ENCODE measurements at regions not wholly inside any gene's neighbourhood (a gene's known extent, or its start where the extent isn't known, plus 50 kb on each side); places are given as distances from the start of the nearest gene placed in this dataset.

- H3K9me3 ChIP-seq (replicated peaks) = no peaks in the 10 kb centered on the region
Observed at GRCh38 chr6:78308025-78308424, 559.3 kb upstream of the IRAK1BP1 start.

GRCh38 chr6:78322068-78322845 lies 545.1 kb upstream of the IRAK1BP1 start:
- no peak for TF ChIP-seq CTCF (IDR thresholded peaks at IDR 0.05; ENCODE audit: borderline replicate concordance)
- no peaks in the 10 kb centered on the region for H3K36me3 ChIP-seq
- no peaks in the 10 kb centered on the region for H3K9me3 ChIP-seq (replicated peaks)
- no peak overlapping the region for H3K4me3 ChIP-seq
- no peak overlapping the region for H3K27ac ChIP-seq (replicated peaks)
- no peaks in the 10 kb centered on the region for H3K27me3 ChIP-seq (ENCODE audit: low read depth)
- no peaks in the 10 kb centered on the region for H3K4me1 ChIP-seq
- intact Hi-C loops (cut with micrococcal nuclease) = no loop called here
- DNase-seq = no peak

More at GRCh38 chr6:78308025-78308424, 559.3 kb upstream of the IRAK1BP1 start:
- no peak for DNase-seq
- H3K36me3 ChIP-seq = no peaks in the 10 kb centered on the region
- TF ChIP-seq CTCF (IDR thresholded peaks at IDR 0.05; ENCODE audit: borderline replicate concordance) = no peak
- no peak overlapping the region for H3K27ac ChIP-seq (replicated peaks)
- H3K4me1 ChIP-seq = no peaks in the 10 kb centered on the region
- intact Hi-C loops (cut with micrococcal nuclease) = no loop called here
- H3K4me3 ChIP-seq = no peak overlapping the region
- no peaks in the 10 kb centered on the region for H3K27me3 ChIP-seq (ENCODE audit: low read depth)

GRCh38 chr6:78324213-78324612 lies 543.1 kb upstream of the IRAK1BP1 start:
- Histone ChIP-seq H3K27me3 (ENCODE audit: low read depth) (no peaks in the 10 kb centered on the region), H3K36me3 (no peaks in the 10 kb centered on the region), H3K9me3 (replicated peaks) (no peaks in the 10 kb centered on the region), H3K4me1 (no peaks in the 10 kb centered on the region), H3K4me3 (no peak overlapping the region), H3K27ac (replicated peaks) (no peak overlapping the region)
- intact Hi-C loops (cut with micrococcal nuclease) = no loop called here
- TF ChIP-seq CTCF (IDR thresholded peaks at IDR 0.05; ENCODE audit: borderline replicate concordance) = no peak
- no peak for DNase-seq

GRCh38 chr6:78340755-78341154 lies 526.6 kb upstream of the IRAK1BP1 start:
- Histone ChIP-seq H3K27ac (replicated peaks) (no peak overlapping the region), H3K27me3 (ENCODE audit: low read depth) (no peaks in the 10 kb centered on the region), H3K9me3 (replicated peaks) (no peaks in the 10 kb centered on the region), H3K36me3 (no peaks in the 10 kb centered on the region), H3K4me1 (no peaks in the 10 kb centered on the region), H3K4me3 (no peak overlapping the region)
- intact Hi-C loops (cut with micrococcal nuclease) = no loop called here
- no peak for TF ChIP-seq CTCF (IDR thresholded peaks at IDR 0.05; ENCODE audit: borderline replicate concordance)
- no peak for DNase-seq

GRCh38 chr6:78345882-78346281 lies 521.5 kb upstream of the IRAK1BP1 start:
- Histone ChIP-seq H3K36me3 (no peaks in the 10 kb centered on the region), H3K4me3 (no peak overlapping the region), H3K9me3 (replicated peaks) (no peaks in the 10 kb centered on the region), H3K4me1 (no peaks in the 10 kb centered on the region), H3K27ac (replicated peaks) (no peak overlapping the region), H3K27me3 (ENCODE audit: low read depth) (no peaks in the 10 kb centered on the region)
- intact Hi-C loops (cut with micrococcal nuclease) = no loop called here
- TF ChIP-seq CTCF (IDR thresholded peaks at IDR 0.05; ENCODE audit: borderline replicate concordance) = no peak
- no peak for DNase-seq

All from left ventricle myocardium inferior (tissue), 1 donor.